ENCODE measurements at regions not wholly inside any gene's neighbourhood (a gene's known extent, or its start where the extent isn't known, plus 50 kb on each side); places are given as distances from the start of the nearest gene placed in this dataset.

DNA sequence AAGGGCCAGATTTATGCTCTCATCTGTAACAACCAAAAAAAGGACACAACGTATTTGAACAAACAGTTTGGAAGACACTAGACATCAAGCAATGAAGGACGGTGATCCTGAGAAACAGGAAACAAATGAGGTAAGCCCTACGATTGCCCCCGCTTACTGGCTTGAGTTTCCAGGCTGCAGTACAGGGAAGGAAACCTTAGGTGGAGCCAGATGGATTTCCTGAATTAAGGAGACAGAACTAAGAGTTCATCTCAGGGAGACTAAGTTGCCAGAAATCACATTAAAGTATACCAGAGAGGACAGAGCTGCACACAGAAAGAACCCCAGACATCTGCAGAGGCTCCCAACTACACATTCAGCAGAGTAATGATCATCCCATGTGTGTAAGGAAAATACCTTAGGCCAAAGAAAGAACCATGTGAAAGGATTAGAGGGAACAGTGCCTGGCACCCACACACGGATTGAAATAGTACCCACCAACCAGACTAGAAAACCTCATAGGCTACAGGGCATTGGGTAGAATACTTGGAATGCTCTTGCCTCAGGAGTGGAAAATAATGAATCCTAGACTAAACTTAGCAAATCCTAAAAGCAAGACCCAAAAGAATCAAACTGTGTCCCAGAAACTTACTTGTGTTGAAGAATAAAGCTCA lies 99.3 kb upstream of the NIPBL start:
- TF ChIP-seq CTCF (IDR thresholded peaks at IDR 0.05) (peak in 5 of 6 experiments; percentile 24 to 39 (median 36)), POLR2A (IDR thresholded peaks at IDR 0.05) (no peak)

Measured in upper lobe of left lung (tissue), 4 donors.